Testis (tissue), 2 donors: ENCODE measurements at regions not wholly inside any gene's neighbourhood (a gene's known extent, or its start where the extent isn't known, plus 50 kb on each side); places are given as distances from the start of the nearest gene placed in this dataset.

ENCODE experiments used
- POLR2A ChIP-seq: fragments of 450-650 bp; IDR thresholded peaks from one replicate; pipeline ENCODE4 v1.6.1; 2017; ENCODE audit warnings: antibody characterized with exemption, mild to moderate bottlenecking, moderate library complexity
- TF ChIP-seq, protein P1 (sequence below), 3 experiments: fragments of 450-650 bp in 2 of 3; fragments of 200-600 bp in 1 of 3; sonication (generic) in 1 of 3; IDR thresholded peaks; one replicate each; pipeline ENCODE4 v1.5.1; 2016 to 2019; ENCODE audit warnings: antibody characterized with exemption in 3 of 3, mild to moderate bottlenecking in 2 of 3, moderate library complexity in 1 of 3

- TF ChIP-seq, protein P1, sequence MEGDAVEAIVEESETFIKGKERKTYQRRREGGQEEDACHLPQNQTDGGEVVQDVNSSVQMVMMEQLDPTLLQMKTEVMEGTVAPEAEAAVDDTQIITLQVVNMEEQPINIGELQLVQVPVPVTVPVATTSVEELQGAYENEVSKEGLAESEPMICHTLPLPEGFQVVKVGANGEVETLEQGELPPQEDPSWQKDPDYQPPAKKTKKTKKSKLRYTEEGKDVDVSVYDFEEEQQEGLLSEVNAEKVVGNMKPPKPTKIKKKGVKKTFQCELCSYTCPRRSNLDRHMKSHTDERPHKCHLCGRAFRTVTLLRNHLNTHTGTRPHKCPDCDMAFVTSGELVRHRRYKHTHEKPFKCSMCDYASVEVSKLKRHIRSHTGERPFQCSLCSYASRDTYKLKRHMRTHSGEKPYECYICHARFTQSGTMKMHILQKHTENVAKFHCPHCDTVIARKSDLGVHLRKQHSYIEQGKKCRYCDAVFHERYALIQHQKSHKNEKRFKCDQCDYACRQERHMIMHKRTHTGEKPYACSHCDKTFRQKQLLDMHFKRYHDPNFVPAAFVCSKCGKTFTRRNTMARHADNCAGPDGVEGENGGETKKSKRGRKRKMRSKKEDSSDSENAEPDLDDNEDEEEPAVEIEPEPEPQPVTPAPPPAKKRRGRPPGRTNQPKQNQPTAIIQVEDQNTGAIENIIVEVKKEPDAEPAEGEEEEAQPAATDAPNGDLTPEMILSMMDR (IDR thresholded peaks at IDR 0.05), result no peak
- TF ChIP-seq POLR2A, result no peak
Observed at GRCh38 chr7:132652507-132652906, 76.2 kb upstream of the PLXNA4 start.
